GM23248 (cell line): ENCODE measurements at regions not wholly inside any gene's neighbourhood (a gene's known extent, or its start where the extent isn't known, plus 50 kb on each side); places are given as distances from the start of the nearest gene placed in this dataset.

Experiments used
- EZH2 ChIP-seq: fragments of 200-600 bp; sonication (generic); IDR thresholded peaks from 2 replicates; pipeline ENCODE4 v1.6.1; 2018; ENCODE audit warnings: antibody characterized with exemption, mild to moderate bottlenecking; ENCODE audit not compliant: insufficient read depth, poor library complexity, severe bottlenecking
- EZH2phosphoT487 ChIP-seq: fragments of 200-600 bp; sonication (generic); IDR thresholded peaks from 2 replicates; pipeline ENCODE4 v1.6.1; 2018; ENCODE audit warnings: antibody characterized with exemption, moderate library complexity, mild to moderate bottlenecking, low read depth; ENCODE audit not compliant: insufficient read depth

DNA sequence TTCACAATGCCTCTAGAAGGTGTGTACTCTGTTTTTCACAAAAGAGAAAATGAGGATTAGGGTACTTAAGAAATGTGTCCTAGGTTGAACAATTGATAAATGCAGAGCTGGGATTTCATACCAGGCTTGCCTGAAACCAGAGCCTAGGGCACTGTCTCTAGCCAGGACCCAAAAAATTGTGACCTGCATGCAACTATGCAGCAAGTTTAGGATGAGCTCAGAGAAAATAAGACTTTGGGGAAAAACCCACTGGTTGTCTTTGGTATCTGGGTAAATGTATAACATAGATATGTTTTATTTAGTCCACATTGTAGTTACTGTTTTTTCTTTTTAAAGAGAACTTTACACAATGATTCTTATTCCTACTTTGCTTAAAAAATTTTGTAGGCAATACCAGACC lies 177.1 kb upstream of the SEMA6A start:
- TF ChIP-seq EZH2 = no peak
- TF ChIP-seq EZH2phosphoT487 = no peak
